Breast epithelium (tissue), 4 donors: ENCODE measurements at regions not wholly inside any gene's neighbourhood (a gene's known extent, or its start where the extent isn't known, plus 50 kb on each side); places are given as distances from the start of the nearest gene placed in this dataset.

Experiments
- DNase-seq, 2 donors: peaks; one replicate each; pipeline ENCODE4 v3.0.0-alpha.2; 2019; ENCODE audit warnings: low spot score in 2 of 2
- H3K27ac ChIP-seq, 2 donors: fragments of 200-600 bp; sonication (generic) in 1 of 2; one replicate each; pipeline ENCODE4 v1.5.1; 2016 to 2019; ENCODE audit warnings: mild to moderate bottlenecking in 1 of 2
- H3K27me3 ChIP-seq, 2 donors: fragments of 200-600 bp; sonication (generic) in 1 of 2; one replicate each; pipeline versions ENCODE4 v1.5.1 to v1.6.0; 2017 to 2019; ENCODE audit warnings: control low read depth in 1 of 2, mild to moderate bottlenecking in 1 of 2
- H3K36me3 ChIP-seq: fragments of 200-600 bp; one replicate; pipeline ENCODE4 v1.5.1; 2019
- H3K4me1 ChIP-seq, 2 donors: fragments of 200-600 bp; sonication (generic); one replicate each; pipeline ENCODE4 v1.5.1; 2016 to 2019; ENCODE audit warnings: control low read depth in 1 of 2
- H3K4me3 ChIP-seq, 3 donors: fragments of 200-600 bp; sonication (generic); 1 replicate in 2 of 3; 2 replicates in 1 of 3; pipeline ENCODE4 v1.5.1; 2016 to 2019; ENCODE audit warnings: mild to moderate bottlenecking in 3 of 3, moderate library complexity in 2 of 3
- H3K9me3 ChIP-seq, 2 donors: fragments of 200-600 bp; sonication (generic) in 1 of 2; one replicate each; pipeline ENCODE4 v1.5.1; 2016 to 2019; ENCODE audit warnings: control low read depth in 1 of 2
- CTCF ChIP-seq, 3 donors: fragments of 450-650 bp; IDR thresholded peaks; one replicate each; pipeline ENCODE4 v1.5.1; 2016 to 2017; ENCODE audit warnings: antibody characterized with exemption in 3 of 3, mild to moderate bottlenecking in 3 of 3, moderate library complexity in 3 of 3
- POLR2A ChIP-seq: fragments of 450-650 bp; IDR thresholded peaks from one replicate; pipeline ENCODE4 v1.6.1; 2016; ENCODE audit warnings: antibody characterized with exemption, mild to moderate bottlenecking, moderate library complexity
- POLR2AphosphoS5 ChIP-seq, 3 donors: sonication (generic); formaldehyde crosslinking; IDR thresholded peaks; one replicate each; pipeline ENCODE4 v1.6.1; 2017; ENCODE audit warnings: antibody characterized with exemption in 3 of 3
- intact Hi-C: fragments of 100-400 bp; cut with DNase I; formaldehyde crosslinking; loops from one replicate; pipeline ENCODE4 v1.15.1; 2023; ENCODE audit warnings: low total_unique reads

DNA sequence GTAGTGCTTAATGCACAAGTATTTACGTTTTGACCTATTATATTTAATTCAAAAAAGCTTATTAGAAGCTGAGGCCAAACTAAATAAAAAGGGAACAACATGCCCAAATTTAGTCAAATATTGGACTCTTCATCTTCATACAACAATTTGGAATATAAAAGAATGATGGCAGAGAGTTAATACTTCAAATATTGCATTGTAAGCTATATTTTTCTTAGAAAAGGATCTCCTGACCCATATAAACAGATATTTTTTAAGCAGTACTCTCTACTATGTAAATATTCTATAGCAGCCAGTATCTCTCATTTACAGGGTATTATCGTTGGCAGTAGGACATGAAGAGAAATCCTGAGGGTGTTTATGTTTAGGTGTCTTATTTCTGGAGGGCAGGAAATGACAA is 531.2 kb downstream of the NYAP2 start:
- Histone ChIP-seq H3K27me3 (no peaks in the 10 kb centered on the region), H3K4me3 (no peak overlapping the region), H3K9me3 (no peaks in the 10 kb centered on the region), H3K4me1 (no peaks in the 10 kb centered on the region), H3K27ac (no peak overlapping the region), H3K36me3 (no peaks in the 10 kb centered on the region)
- no peak for DNase-seq
- no peak for TF ChIP-seq POLR2A
- TF ChIP-seq CTCF (IDR thresholded peaks at IDR 0.05), result no peak
- no peak for TF ChIP-seq POLR2AphosphoS5 (IDR thresholded peaks at IDR 0.05)
- intact Hi-C loops, result no loop called here

DNA sequence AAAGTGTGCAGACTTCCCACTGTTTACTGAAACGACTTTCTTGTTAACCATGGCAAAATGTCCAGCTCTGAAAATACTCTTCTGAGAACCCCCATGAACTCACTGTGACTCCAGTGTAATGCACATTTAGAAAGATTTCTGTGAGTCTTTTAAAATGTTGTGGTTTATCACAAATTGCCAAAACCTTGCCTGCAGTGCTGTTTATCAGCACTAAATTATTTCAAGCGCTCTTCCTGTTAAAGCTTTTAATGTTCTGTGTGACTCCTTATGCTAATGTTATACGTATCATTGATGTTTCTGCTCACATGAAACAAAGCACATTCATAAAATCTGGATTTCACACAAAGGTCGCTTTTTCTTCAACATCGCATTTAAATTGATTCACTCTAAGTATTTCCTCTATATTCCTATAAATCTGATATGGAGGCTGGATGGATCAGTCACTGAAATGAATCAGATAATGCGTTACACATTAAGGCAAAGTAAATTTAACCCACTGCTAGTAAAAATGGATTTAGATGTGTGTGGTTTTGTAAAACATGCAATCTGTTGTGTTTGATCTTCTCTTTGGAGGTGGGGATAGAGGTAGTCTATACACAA is 521.2 kb downstream of the NYAP2 start:
- Histone ChIP-seq H3K4me1 (no peaks in the 10 kb centered on the region), H3K27ac (no peak overlapping the region), H3K4me3 (no peak overlapping the region), H3K36me3 (no peaks in the 10 kb centered on the region), H3K9me3 (peaks cover 0 to 10% of the 10 kb centered on the region in 2 donors), H3K27me3 (no peaks in the 10 kb centered on the region)
- DNase-seq, result no peak
- TF ChIP-seq CTCF (IDR thresholded peaks at IDR 0.05), result no peak
- TF ChIP-seq POLR2A, result no peak
- no peak for TF ChIP-seq POLR2AphosphoS5 (IDR thresholded peaks at IDR 0.05)
- intact Hi-C loops, result no loop called here

DNA sequence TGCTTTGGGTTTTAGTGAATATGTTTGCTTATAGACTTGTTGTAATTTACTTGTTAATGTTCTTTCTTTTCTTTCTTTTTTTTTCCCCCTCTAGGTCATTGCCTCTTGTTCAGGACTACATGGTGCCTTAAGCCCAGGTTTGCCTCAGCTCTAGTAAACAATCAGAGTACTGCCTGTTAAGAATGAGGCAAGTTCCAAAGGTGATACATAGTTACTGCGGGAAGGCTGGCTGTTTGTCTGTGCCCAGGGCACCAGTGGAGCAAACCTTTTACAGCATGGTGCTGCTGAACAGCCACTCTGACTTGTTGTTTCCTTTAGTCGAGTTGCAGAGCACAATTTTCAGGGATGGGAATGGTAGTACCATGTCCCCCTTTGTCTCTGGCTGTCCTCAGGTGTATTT is 517.2 kb downstream of the NYAP2 start:
- intact Hi-C loops, result no loop called here
- no peaks in the 10 kb centered on the region for H3K27me3 ChIP-seq
- no peak overlapping the region for H3K27ac ChIP-seq
- no peaks in the 10 kb centered on the region for H3K4me1 ChIP-seq
- DNase-seq, result no peak
- no peaks in the 10 kb centered on the region for H3K36me3 ChIP-seq
- peaks cover 0 to 10% of the 10 kb centered on the region in 2 donors for H3K9me3 ChIP-seq
- no peak overlapping the region for H3K4me3 ChIP-seq
- TF ChIP-seq POLR2A (no peak), POLR2AphosphoS5 (IDR thresholded peaks at IDR 0.05) (no peak), CTCF (IDR thresholded peaks at IDR 0.05) (no peak)

GRCh38 chr2:225911019-225911418 is 511.5 kb downstream of the NYAP2 start:
- intact Hi-C loops, result no loop called here
- Histone ChIP-seq H3K4me1 (no peaks in the 10 kb centered on the region), H3K9me3 (no peaks in the 10 kb centered on the region), H3K36me3 (no peaks in the 10 kb centered on the region), H3K4me3 (no peak overlapping the region), H3K27ac (no peak overlapping the region), H3K27me3 (no peaks in the 10 kb centered on the region)
- no peak for DNase-seq
- TF ChIP-seq CTCF (IDR thresholded peaks at IDR 0.05) (no peak), POLR2AphosphoS5 (IDR thresholded peaks at IDR 0.05) (no peak), POLR2A (no peak)

DNA sequence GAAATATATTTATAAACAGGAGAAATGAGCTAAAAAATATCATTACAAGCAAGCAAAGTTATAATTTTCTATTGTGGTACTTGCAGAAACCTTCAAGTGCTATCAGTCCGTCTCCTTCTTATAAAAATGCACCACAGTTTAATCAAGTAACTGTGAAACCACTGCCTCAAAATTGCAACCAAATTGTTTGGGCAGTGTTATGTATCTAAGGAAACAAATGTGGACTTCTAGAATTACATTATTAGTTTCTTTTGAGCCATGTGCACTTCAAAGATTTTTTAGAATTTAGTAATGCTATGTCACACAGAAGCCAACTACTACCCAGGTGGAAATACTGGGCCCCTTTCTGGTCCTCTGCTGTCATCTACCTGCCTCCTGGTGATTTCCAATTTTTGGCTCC is 495.6 kb downstream of the NYAP2 start:
- Histone ChIP-seq H3K27ac (no peak overlapping the region), H3K4me1 (no peaks in the 10 kb centered on the region), H3K4me3 (no peak overlapping the region), H3K36me3 (no peaks in the 10 kb centered on the region), H3K27me3 (no peaks in the 10 kb centered on the region), H3K9me3 (no peaks in the 10 kb centered on the region)
- no peak for TF ChIP-seq POLR2A
- TF ChIP-seq CTCF (IDR thresholded peaks at IDR 0.05), result no peak
- TF ChIP-seq POLR2AphosphoS5 (IDR thresholded peaks at IDR 0.05), result no peak
- no peak for DNase-seq
- intact Hi-C loops, result no loop called here
